HEK293 (cell line): ENCODE measurements at regions not wholly inside any gene's neighbourhood (a gene's known extent, or its start where the extent isn't known, plus 50 kb on each side); places are given as distances from the start of the nearest gene placed in this dataset.
"Not testable (repeated sequence)": the region's sequence is repeated elsewhere in the genome, so short reads cannot be mapped to it uniquely, and the experiment has no call there.

Experiments used
- CTCF ChIA-PET: fragments of 350-600 bp; formaldehyde crosslinking; extraction: SDS; loops from one replicate; lab custom pipeline; 2021; ENCODE audit warnings: antibody characterized with exemption; lab: Yijun Ruan, JAX
- POLR2A ChIA-PET: fragments of 300-600 bp; formaldehyde crosslinking; extraction: SDS; loops from one replicate; lab custom pipeline; 2020; ENCODE audit warnings: antibody characterized with exemption, inconsistent platforms; lab: Yijun Ruan, JAX
- H3K27ac ChIP-seq: fragments of 200-500 bp; sonication (Bioruptor generic); 2 replicates; pipeline ENCODE4 v1.5.1; 2014; ENCODE audit warnings: low read depth, low read length, control low read depth, inconsistent platforms; ENCODE audit errors: extremely low read depth
- H3K36me3 ChIP-seq, 2 experiments: fragments of 200-500 bp in 1 of 2; sonication (Bioruptor generic) in 1 of 2; 1 replicate in 1 of 2; 2 replicates in 1 of 2; pipeline ENCODE4 v1.5.1; 2014 to 2017; ENCODE audit warnings: inconsistent platforms in 2 of 2, low read length in 2 of 2; ENCODE audit not compliant: control insufficient read depth in 2 of 2, insufficient read depth in 1 of 2
- H3K4me1 ChIP-seq: fragments of 200-500 bp; sonication (Bioruptor generic); 2 replicates; pipeline ENCODE4 v1.5.1; 2014; ENCODE audit warnings: mild to moderate bottlenecking, low read length, inconsistent platforms; ENCODE audit not compliant: control insufficient read depth, insufficient read depth
- H3K4me3 ChIP-seq: 2 replicates; pipeline ENCODE4 v1.5.1; 2011; ENCODE audit warnings: low read depth, mild to moderate bottlenecking, control low read depth, low read length, moderate library complexity
- H3K9me3 ChIP-seq: fragments of 200-500 bp; sonication (Bioruptor generic); 2 replicates; pipeline ENCODE4 v1.5.1; 2014; ENCODE audit warnings: low read depth, low read length, inconsistent platforms; ENCODE audit not compliant: control insufficient read depth, insufficient read depth
- EGR2 ChIP-seq: fragments of 450-650 bp; formaldehyde crosslinking; IDR thresholded peaks from 2 replicates; pipeline ENCODE4 v1.5.1; 2016; ENCODE audit warnings: low read depth, missing biosample characterization, missing genetic modification characterization
- GLIS1 ChIP-seq: fragments of 450-650 bp; formaldehyde crosslinking; IDR thresholded peaks from 2 replicates; pipeline ENCODE4 v1.5.1; 2016; ENCODE audit warnings: missing biosample characterization, missing genetic modification characterization
- KLF1 ChIP-seq: fragments of 450-650 bp; formaldehyde crosslinking; IDR thresholded peaks from 2 replicates; pipeline ENCODE4 v1.5.1; 2016; ENCODE audit warnings: missing biosample characterization, missing genetic modification characterization
- KLF10 ChIP-seq: fragments of 450-650 bp; IDR thresholded peaks from 2 replicates; pipeline ENCODE4 v1.5.1; 2018; ENCODE audit warnings: missing biosample characterization, mild to moderate bottlenecking, missing genetic modification characterization
- PATZ1 ChIP-seq: fragments of 450-650 bp; formaldehyde crosslinking; IDR thresholded peaks from 2 replicates; pipeline ENCODE4 v1.5.1; 2016; ENCODE audit warnings: missing biosample characterization, missing genetic modification characterization
- PRDM1 ChIP-seq: fragments of 450-650 bp; formaldehyde crosslinking; IDR thresholded peaks from 2 replicates; pipeline ENCODE4; 2016; ENCODE audit warnings: missing biosample characterization, missing genetic modification characterization
- ZBTB17 ChIP-seq: fragments of 450-650 bp; formaldehyde crosslinking; IDR thresholded peaks from 2 replicates; pipeline ENCODE4 v1.5.1; 2016; ENCODE audit warnings: missing biosample characterization, missing genetic modification characterization
- ZBTB20 ChIP-seq: fragments of 450-650 bp; formaldehyde crosslinking; IDR thresholded peaks from 2 replicates; pipeline ENCODE4 v1.5.1; 2016; ENCODE audit warnings: missing biosample characterization, missing genetic modification characterization
- ZBTB26 ChIP-seq: fragments of 450-650 bp; formaldehyde crosslinking; optimal IDR thresholded peaks from 2 replicates; pipeline ENCODE3; 2016; ENCODE audit warnings: missing biosample characterization, mild to moderate bottlenecking, missing genetic modification characterization
- ZBTB8A ChIP-seq: fragments of 450-650 bp; formaldehyde crosslinking; IDR thresholded peaks from 2 replicates; pipeline ENCODE4 v1.5.1; 2016; ENCODE audit warnings: missing biosample characterization, missing genetic modification characterization
- ZNF341 ChIP-seq: fragments of 450-650 bp; formaldehyde crosslinking; IDR thresholded peaks from 2 replicates; pipeline ENCODE4; 2016; ENCODE audit warnings: low read depth, missing biosample characterization, missing genetic modification characterization
- ZSCAN30 ChIP-seq: fragments of 450-650 bp; IDR thresholded peaks from 2 replicates; pipeline ENCODE4 v1.5.1; 2018; ENCODE audit warnings: missing biosample characterization, mild to moderate bottlenecking, missing genetic modification characterization, moderate library complexity
- TF ChIP-seq, protein P1 (sequence below): fragments of 450-650 bp; formaldehyde crosslinking; IDR thresholded peaks from 2 replicates; pipeline ENCODE4 v1.5.1; 2016; ENCODE audit warnings: missing biosample characterization, missing genetic modification characterization
- TF ChIP-seq, protein P2 (sequence below): fragments of 450-650 bp; formaldehyde crosslinking; IDR thresholded peaks from 2 replicates; pipeline ENCODE4 v1.5.1; 2016; ENCODE audit warnings: missing biosample characterization, missing genetic modification characterization
- TF ChIP-seq, protein P3 (sequence below): fragments of 450-650 bp; IDR thresholded peaks from 2 replicates; pipeline ENCODE4 v1.5.1; 2018; ENCODE audit warnings: missing biosample characterization, missing genetic modification characterization

GRCh38 chr16:29594926-29595838 lies 67.9 kb upstream of the SPN start (continued):
- TF ChIP-seq, protein P1, sequence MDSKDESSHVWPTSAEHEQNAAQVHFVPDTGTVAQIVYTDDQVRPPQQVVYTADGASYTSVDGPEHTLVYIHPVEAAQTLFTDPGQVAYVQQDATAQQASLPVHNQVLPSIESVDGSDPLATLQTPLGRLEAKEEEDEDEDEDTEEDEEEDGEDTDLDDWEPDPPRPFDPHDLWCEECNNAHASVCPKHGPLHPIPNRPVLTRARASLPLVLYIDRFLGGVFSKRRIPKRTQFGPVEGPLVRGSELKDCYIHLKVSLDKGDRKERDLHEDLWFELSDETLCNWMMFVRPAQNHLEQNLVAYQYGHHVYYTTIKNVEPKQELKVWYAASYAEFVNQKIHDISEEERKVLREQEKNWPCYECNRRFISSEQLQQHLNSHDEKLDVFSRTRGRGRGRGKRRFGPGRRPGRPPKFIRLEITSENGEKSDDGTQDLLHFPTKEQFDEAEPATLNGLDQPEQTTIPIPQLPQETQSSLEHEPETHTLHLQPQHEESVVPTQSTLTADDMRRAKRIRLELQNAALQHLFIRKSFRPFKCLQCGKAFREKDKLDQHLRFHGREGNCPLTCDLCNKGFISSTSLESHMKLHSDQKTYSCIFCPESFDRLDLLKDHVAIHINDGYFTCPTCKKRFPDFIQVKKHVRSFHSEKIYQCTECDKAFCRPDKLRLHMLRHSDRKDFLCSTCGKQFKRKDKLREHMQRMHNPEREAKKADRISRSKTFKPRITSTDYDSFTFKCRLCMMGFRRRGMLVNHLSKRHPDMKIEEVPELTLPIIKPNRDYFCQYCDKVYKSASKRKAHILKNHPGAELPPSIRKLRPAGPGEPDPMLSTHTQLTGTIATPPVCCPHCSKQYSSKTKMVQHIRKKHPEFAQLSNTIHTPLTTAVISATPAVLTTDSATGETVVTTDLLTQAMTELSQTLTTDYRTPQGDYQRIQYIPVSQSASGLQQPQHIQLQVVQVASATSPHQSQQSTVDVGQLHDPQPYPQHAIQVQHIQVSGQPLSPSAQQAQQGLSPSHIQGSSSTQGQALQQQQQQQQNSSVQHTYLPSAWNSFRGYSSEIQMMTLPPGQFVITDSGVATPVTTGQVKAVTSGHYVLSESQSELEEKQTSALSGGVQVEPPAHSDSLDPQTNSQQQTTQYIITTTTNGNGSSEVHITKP, result peak; percentile 58
- peak; percentile 59; the same call in 1 of the 2 replicates for TF ChIP-seq ZBTB20 (tag by site-specific recombination)
- peak; percentile 65 for TF ChIP-seq EGR2 (tag by site-specific recombination)
- TF ChIP-seq, protein P2, sequence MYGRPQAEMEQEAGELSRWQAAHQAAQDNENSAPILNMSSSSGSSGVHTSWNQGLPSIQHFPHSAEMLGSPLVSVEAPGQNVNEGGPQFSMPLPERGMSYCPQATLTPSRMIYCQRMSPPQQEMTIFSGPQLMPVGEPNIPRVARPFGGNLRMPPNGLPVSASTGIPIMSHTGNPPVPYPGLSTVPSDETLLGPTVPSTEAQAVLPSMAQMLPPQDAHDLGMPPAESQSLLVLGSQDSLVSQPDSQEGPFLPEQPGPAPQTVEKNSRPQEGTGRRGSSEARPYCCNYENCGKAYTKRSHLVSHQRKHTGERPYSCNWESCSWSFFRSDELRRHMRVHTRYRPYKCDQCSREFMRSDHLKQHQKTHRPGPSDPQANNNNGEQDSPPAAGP (tag by site-specific recombination), result peak; percentile 52; the same call in 1 of the 2 replicates
- TF ChIP-seq GLIS1, result 0 out of 2 replicates have a peak, but pooled peaks have one; percentile 26
- TF ChIP-seq KLF10, result peak; percentile 77
- 0 out of 2 replicates have a peak, but pooled peaks have one; percentile 10 for TF ChIP-seq ZSCAN30 (tag by site-specific recombination)
- TF ChIP-seq, protein P3, sequence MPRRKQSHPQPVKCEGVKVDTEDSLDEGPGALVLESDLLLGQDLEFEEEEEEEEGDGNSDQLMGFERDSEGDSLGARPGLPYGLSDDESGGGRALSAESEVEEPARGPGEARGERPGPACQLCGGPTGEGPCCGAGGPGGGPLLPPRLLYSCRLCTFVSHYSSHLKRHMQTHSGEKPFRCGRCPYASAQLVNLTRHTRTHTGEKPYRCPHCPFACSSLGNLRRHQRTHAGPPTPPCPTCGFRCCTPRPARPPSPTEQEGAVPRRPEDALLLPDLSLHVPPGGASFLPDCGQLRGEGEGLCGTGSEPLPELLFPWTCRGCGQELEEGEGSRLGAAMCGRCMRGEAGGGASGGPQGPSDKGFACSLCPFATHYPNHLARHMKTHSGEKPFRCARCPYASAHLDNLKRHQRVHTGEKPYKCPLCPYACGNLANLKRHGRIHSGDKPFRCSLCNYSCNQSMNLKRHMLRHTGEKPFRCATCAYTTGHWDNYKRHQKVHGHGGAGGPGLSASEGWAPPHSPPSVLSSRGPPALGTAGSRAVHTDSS, result peak; percentile 64
- peak; percentile 95 for TF ChIP-seq ZBTB26 (tag by site-specific recombination)
- TF ChIP-seq KLF1 (tag by site-specific recombination), result 0 out of 2 replicates have a peak, but pooled peaks have one; percentile 36
- TF ChIP-seq PATZ1, result peak; percentile 82
- peak; percentile 98 for TF ChIP-seq PRDM1
- peak; percentile 38; the same call in 1 of the 2 replicates for TF ChIP-seq ZNF341
- 0 out of 2 replicates have a peak, but pooled peaks have one; percentile 14 for TF ChIP-seq ZBTB17 (tag by site-specific recombination)
- peak; percentile 72 for TF ChIP-seq ZBTB8A

DNA sequence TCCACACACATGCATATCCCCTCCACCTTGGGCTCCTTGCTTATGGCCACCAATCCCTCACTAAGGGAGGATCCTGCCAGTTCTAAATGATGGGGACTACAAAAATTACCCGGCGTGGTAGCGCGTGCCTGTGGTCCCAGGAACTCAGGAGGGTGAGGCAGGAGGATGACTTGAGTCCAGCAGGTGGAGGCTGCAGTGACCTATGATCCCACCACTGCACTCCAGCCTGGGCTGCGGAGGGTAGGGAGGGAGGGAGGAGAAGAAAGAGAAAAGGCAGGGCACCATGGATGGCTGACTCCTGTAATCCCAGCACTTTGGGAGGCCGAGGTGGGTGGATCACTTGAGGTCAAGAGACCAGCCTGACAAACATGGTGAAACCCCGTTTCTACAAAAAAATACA lies 66.0 kb upstream of the SPN start:
- H3K4me3 ChIP-seq, POLR2A ChIA-PET, CTCF ChIA-PET, H3K4me1 ChIP-seq, H3K27ac ChIP-seq, H3K9me3 ChIP-seq, H3K36me3 ChIP-seq: not testable (repeated sequence)
